IMR-90 (cell line): ENCODE measurements at regions not wholly inside any gene's neighbourhood (a gene's known extent, or its start where the extent isn't known, plus 50 kb on each side); places are given as distances from the start of the nearest gene placed in this dataset.

ENCODE experiments used
- MAFK ChIP-seq: IDR thresholded peaks from 2 replicates; pipeline ENCODE4 v1.6.1; 2012; ENCODE audit warnings: low read depth, low read length, improper control_type of control experiment
- MAZ ChIP-seq: IDR thresholded peaks from 2 replicates; pipeline ENCODE4 v1.6.1; 2012; ENCODE audit warnings: low read depth, mild to moderate bottlenecking, low read length, improper control_type of control experiment, moderate library complexity, borderline replicate concordance
- MXI1 ChIP-seq: IDR thresholded peaks from 2 replicates; pipeline ENCODE4 v1.6.1; 2012; ENCODE audit warnings: low read depth, mild to moderate bottlenecking, low read length, moderate library complexity, borderline replicate concordance
- POLR2A ChIP-seq: IDR thresholded peaks from 2 replicates; pipeline ENCODE4 v1.6.1; 2012; ENCODE audit warnings: mild to moderate bottlenecking, low read depth, low read length
- RAD21 ChIP-seq: IDR thresholded peaks from 2 replicates; pipeline ENCODE4 v1.6.1; 2012; ENCODE audit warnings: low read length, improper control_type of control experiment
- TF ChIP-seq, protein P1 (sequence below): conservative IDR thresholded peaks from 2 replicates; pipeline ENCODE4 v1.5.1; 2012; ENCODE audit warnings: mild to moderate bottlenecking, low read depth, low read length, improper control_type of control experiment
- TF ChIP-seq, protein P2 (sequence below): fragments of 150-350 bp; IDR thresholded peaks from 2 replicates; pipeline ENCODE4 v1.6.1; 2017; ENCODE audit warnings: mild to moderate bottlenecking, antibody characterized with exemption, low read length, low read depth

GRCh38 chr3:177751770-177752169 lies 554.5 kb upstream of the TBL1XR1 start:
- TF ChIP-seq, protein P1, sequence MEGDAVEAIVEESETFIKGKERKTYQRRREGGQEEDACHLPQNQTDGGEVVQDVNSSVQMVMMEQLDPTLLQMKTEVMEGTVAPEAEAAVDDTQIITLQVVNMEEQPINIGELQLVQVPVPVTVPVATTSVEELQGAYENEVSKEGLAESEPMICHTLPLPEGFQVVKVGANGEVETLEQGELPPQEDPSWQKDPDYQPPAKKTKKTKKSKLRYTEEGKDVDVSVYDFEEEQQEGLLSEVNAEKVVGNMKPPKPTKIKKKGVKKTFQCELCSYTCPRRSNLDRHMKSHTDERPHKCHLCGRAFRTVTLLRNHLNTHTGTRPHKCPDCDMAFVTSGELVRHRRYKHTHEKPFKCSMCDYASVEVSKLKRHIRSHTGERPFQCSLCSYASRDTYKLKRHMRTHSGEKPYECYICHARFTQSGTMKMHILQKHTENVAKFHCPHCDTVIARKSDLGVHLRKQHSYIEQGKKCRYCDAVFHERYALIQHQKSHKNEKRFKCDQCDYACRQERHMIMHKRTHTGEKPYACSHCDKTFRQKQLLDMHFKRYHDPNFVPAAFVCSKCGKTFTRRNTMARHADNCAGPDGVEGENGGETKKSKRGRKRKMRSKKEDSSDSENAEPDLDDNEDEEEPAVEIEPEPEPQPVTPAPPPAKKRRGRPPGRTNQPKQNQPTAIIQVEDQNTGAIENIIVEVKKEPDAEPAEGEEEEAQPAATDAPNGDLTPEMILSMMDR = no peak
- no peak for TF ChIP-seq POLR2A
- no peak for TF ChIP-seq MXI1
- no peak for TF ChIP-seq MAZ
- TF ChIP-seq RAD21 = no peak
- TF ChIP-seq, protein P2, sequence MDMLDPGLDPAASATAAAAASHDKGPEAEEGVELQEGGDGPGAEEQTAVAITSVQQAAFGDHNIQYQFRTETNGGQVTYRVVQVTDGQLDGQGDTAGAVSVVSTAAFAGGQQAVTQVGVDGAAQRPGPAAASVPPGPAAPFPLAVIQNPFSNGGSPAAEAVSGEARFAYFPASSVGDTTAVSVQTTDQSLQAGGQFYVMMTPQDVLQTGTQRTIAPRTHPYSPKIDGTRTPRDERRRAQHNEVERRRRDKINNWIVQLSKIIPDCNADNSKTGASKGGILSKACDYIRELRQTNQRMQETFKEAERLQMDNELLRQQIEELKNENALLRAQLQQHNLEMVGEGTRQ = no peak
- no peak for TF ChIP-seq MAFK
